HCT116 (cell line): ENCODE measurements at regions not wholly inside any gene's neighbourhood (a gene's known extent, or its start where the extent isn't known, plus 50 kb on each side); places are given as distances from the start of the nearest gene placed in this dataset.

Source experiments
- POLR2A ChIP-seq: IDR thresholded peaks from 2 replicates; pipeline ENCODE4 v1.7.0; 2011; ENCODE audit warnings: borderline replicate concordance; ENCODE audit not compliant: insufficient read depth, insufficient read length; ENCODE audit errors: extremely low read depth
- RAD21 ChIP-seq: IDR thresholded peaks from 2 replicates; pipeline ENCODE4 v1.6.1; 2012; ENCODE audit warnings: low read depth, mild to moderate bottlenecking
- REST ChIP-seq: IDR thresholded peaks from 2 replicates; pipeline ENCODE4 v1.6.1; 2012; ENCODE audit warnings: low read depth
- SRF ChIP-seq: IDR thresholded peaks from 2 replicates; pipeline ENCODE4 v1.6.1; 2012; ENCODE audit warnings: low read depth
- ZFX ChIP-seq: fragments of 450-650 bp; IDR thresholded peaks from 2 replicates; pipeline ENCODE4 v1.6.1; 2017
- TF ChIP-seq, protein P1 (sequence below), 3 experiments: fragments of 200-600 bp in 1 of 3; sonication (generic) in 1 of 3; IDR thresholded peaks in 2 of 3; conservative IDR thresholded peaks in 1 of 3; 2 replicates each; pipeline ENCODE4 v1.5.1; 2012 to 2017; ENCODE audit warnings: low read depth in 2 of 3, low read length in 2 of 3, antibody characterized with exemption in 1 of 3, borderline replicate concordance in 1 of 3, control low read depth in 1 of 3, mild to moderate bottlenecking in 1 of 3, mixed read lengths in 1 of 3, mixed run types in 1 of 3, moderate library complexity in 1 of 3; ENCODE audit not compliant: insufficient read depth in 1 of 3

- TF ChIP-seq, protein P1, sequence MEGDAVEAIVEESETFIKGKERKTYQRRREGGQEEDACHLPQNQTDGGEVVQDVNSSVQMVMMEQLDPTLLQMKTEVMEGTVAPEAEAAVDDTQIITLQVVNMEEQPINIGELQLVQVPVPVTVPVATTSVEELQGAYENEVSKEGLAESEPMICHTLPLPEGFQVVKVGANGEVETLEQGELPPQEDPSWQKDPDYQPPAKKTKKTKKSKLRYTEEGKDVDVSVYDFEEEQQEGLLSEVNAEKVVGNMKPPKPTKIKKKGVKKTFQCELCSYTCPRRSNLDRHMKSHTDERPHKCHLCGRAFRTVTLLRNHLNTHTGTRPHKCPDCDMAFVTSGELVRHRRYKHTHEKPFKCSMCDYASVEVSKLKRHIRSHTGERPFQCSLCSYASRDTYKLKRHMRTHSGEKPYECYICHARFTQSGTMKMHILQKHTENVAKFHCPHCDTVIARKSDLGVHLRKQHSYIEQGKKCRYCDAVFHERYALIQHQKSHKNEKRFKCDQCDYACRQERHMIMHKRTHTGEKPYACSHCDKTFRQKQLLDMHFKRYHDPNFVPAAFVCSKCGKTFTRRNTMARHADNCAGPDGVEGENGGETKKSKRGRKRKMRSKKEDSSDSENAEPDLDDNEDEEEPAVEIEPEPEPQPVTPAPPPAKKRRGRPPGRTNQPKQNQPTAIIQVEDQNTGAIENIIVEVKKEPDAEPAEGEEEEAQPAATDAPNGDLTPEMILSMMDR (IDR thresholded peaks at IDR 0.05 in 2 of 3, conservative IDR thresholded peaks at IDR 0.05 in 1 of 3; ENCODE audit: borderline replicate concordance in 1 of 3, insufficient read depth in 1 of 3, low read depth in 2 of 3, low read length in 2 of 3): no peak
- TF ChIP-seq POLR2A (no peak), REST (no peak), ZFX (no peak), SRF (no peak), RAD21 (no peak)
Observed at GRCh38 chr7:12085516-12085915, 125.6 kb upstream of the TMEM106B start.
